CD14-positive monocyte (primary cell): ENCODE measurements at regions not wholly inside any gene's neighbourhood (a gene's known extent, or its start where the extent isn't known, plus 50 kb on each side); places are given as distances from the start of the nearest gene placed in this dataset.

Experiments used
- DNase-seq, 3 donors: peaks; one replicate each; pipeline ENCODE4 v3.0.0-alpha.2; 2011 to 2022
- H2AFZ ChIP-seq: 2 replicates; pipeline ENCODE4 v1.6.0; 2012; ENCODE audit warnings: mild to moderate bottlenecking, low read depth, low read length, inconsistent platforms; ENCODE audit not compliant: insufficient read depth, poor library complexity, severe bottlenecking
- H3K27ac ChIP-seq, 2 donors: 1 replicate in 1 of 2; 2 replicates in 1 of 2; pipeline ENCODE4 v1.5.1; 2012 to 2013; ENCODE audit warnings: low read length in 2 of 2, control low read depth in 1 of 2, inconsistent platforms in 1 of 2, low read depth in 1 of 2, mild to moderate bottlenecking in 1 of 2
- H3K27me3 ChIP-seq, 2 donors: one replicate each; pipeline versions ENCODE4 v1.6.0 to v1.6.1; 2011 to 2013; ENCODE audit warnings: low read length in 2 of 2; ENCODE audit not compliant: control insufficient read depth in 2 of 2, insufficient read depth in 2 of 2
- H3K36me3 ChIP-seq, 2 donors: replicated peaks in 1 of 2; 1 replicate in 1 of 2; 2 replicates in 1 of 2; pipeline versions ENCODE4 v1.5.1 to v1.6.1; 2012 to 2013; ENCODE audit warnings: low read length in 2 of 2, control low read depth in 1 of 2, inconsistent platforms in 1 of 2, mild to moderate bottlenecking in 1 of 2; ENCODE audit not compliant: insufficient read depth in 2 of 2, control insufficient read depth in 1 of 2
- H3K4me1 ChIP-seq, 2 donors: 1 replicate in 1 of 2; 2 replicates in 1 of 2; pipeline versions ENCODE4 v1.5.1 to v1.6.1; 2012 to 2013; ENCODE audit warnings: low read length in 2 of 2, control low read depth in 1 of 2, inconsistent platforms in 1 of 2, mild to moderate bottlenecking in 1 of 2, moderate library complexity in 1 of 2; ENCODE audit not compliant: insufficient read depth in 2 of 2, control insufficient read depth in 1 of 2
- H3K4me2 ChIP-seq: replicated peaks from 2 replicates; pipeline ENCODE3; 2012; ENCODE audit warnings: low read length, moderate library complexity, mild to moderate bottlenecking; ENCODE audit not compliant: poor library complexity, severe bottlenecking; ENCODE audit errors: extremely low read depth
- H3K4me3 ChIP-seq, 3 experiments: fragments of 200-600 bp in 1 of 3; sonication (generic) in 1 of 3; replicated peaks in 1 of 3; 1 replicate in 2 of 3; 2 replicates in 1 of 3; pipeline ENCODE4 v1.5.1; 2011 to 2013; ENCODE audit warnings: low read length in 3 of 3, mild to moderate bottlenecking in 3 of 3, control low read depth in 2 of 3, low read depth in 2 of 3, inconsistent platforms in 1 of 3, moderate library complexity in 1 of 3
- H3K79me2 ChIP-seq: 2 replicates; pipeline ENCODE4 v1.6.0; 2012; ENCODE audit warnings: mild to moderate bottlenecking, control low read depth, inconsistent platforms, low read length, moderate library complexity; ENCODE audit not compliant: insufficient read depth
- H3K9ac ChIP-seq: 2 replicates; pipeline ENCODE4 v1.6.0; 2017; ENCODE audit warnings: low read length, mild to moderate bottlenecking; ENCODE audit not compliant: insufficient read depth, poor library complexity, severe bottlenecking
- H3K9me3 ChIP-seq, 2 donors: replicated peaks in 1 of 2; 1 replicate in 1 of 2; 2 replicates in 1 of 2; pipeline versions ENCODE4 v1.5.1 to v1.6.1; 2012 to 2013; ENCODE audit warnings: low read length in 2 of 2, control low read depth in 1 of 2; ENCODE audit not compliant: control insufficient read depth in 1 of 2, insufficient read depth in 1 of 2
- H4K20me1 ChIP-seq: 2 replicates; pipeline ENCODE4 v1.6.0; 2012; ENCODE audit warnings: mild to moderate bottlenecking, low read length, control low read depth, moderate library complexity; ENCODE audit not compliant: insufficient read depth
- H3K27ac Mint-ChIP-seq, 7 donors: one replicate each; pipeline ENCODE4 v1.8.0; 2020; ENCODE audit warnings: mild to moderate bottlenecking in 7 of 7, mixed read lengths in 7 of 7, moderate library complexity in 6 of 7, inconsistent platforms in 2 of 7
- H3K27me3 Mint-ChIP-seq, 3 donors: one replicate each; pipeline ENCODE4 v1.8.0; 2021 to 2022; ENCODE audit warnings: low read depth in 3 of 3, mild to moderate bottlenecking in 3 of 3, mixed read lengths in 3 of 3, moderate library complexity in 3 of 3, inconsistent platforms in 1 of 3
- H3K36me3 Mint-ChIP-seq, 2 donors: one replicate each; pipeline ENCODE4 v1.8.0; 2020; ENCODE audit warnings: mixed read lengths in 2 of 2, inconsistent platforms in 1 of 2, mild to moderate bottlenecking in 1 of 2
- H3K4me1 Mint-ChIP-seq: one replicate; pipeline ENCODE4 v1.8.0; 2020; ENCODE audit warnings: mild to moderate bottlenecking, mixed read lengths
- H3K4me3 Mint-ChIP-seq, 2 donors: one replicate each; pipeline ENCODE4 v1.8.0; 2020; ENCODE audit warnings: mild to moderate bottlenecking in 2 of 2, mixed read lengths in 2 of 2, moderate library complexity in 1 of 2
- H3K9me3 Mint-ChIP-seq, 7 donors: one replicate each; pipeline ENCODE4 v1.8.0; 2020 to 2022; ENCODE audit warnings: mixed read lengths in 7 of 7, mild to moderate bottlenecking in 6 of 7, moderate library complexity in 6 of 7, inconsistent platforms in 2 of 7
- CTCF ChIP-seq: fragments of 200-600 bp; IDR thresholded peaks from one replicate; pipeline ENCODE4 v1.8.0; 2022; ENCODE audit warnings: antibody characterized with exemption, mild to moderate bottlenecking
- WGBS: methylation state at CpG from one replicate; pipeline ENCODE4 v1.1.5; 2013; ENCODE audit warnings: missing lambda C conversion rate; ENCODE audit not compliant: insufficient coverage; 5-methylcytosine and 5-hydroxymethylcytosine counted together
- intact Hi-C, 2 donors: fragments of 100-400 bp; cut with micrococcal nuclease; formaldehyde crosslinking; loops; one replicate each; pipeline versions ENCODE4 v1.15.0 to v1.15.1; 2023

GRCh38 chr21:38733972-38734546 lies 71.7 kb upstream of the ETS2 start:
- H3K27me3 Mint-ChIP-seq = peaks cover 0 to 4% (median 0%) of the 10 kb centered on the region in 3 donors
- Histone ChIP-seq H3K4me3 (peak overlapping the region; percentile 32 to 79 (median 47)), H3K4me2 (peak overlapping the region; percentile 92), H3K9ac (peak overlapping the region; percentile 48), H4K20me1 (no peaks in the 10 kb centered on the region), H3K27ac (peak overlapping the region; percentile 75 to 77), H3K27me3 (no peaks in the 10 kb centered on the region), H3K4me1 (peaks cover 14 to 19% of the 10 kb centered on the region in 2 donors), H3K36me3 (no peaks in the 10 kb centered on the region), H3K9me3 (no peaks in the 10 kb centered on the region), H2AFZ (peak overlapping the region; percentile 75), H3K79me2 (no peaks in the 10 kb centered on the region)
- no peaks in the 10 kb centered on the region for H3K36me3 Mint-ChIP-seq
- H3K4me3 Mint-ChIP-seq = peak overlapping the region; percentile 88 to 96
- peak overlapping the region; percentile 90 to 98 (median 96) for H3K27ac Mint-ChIP-seq
- DNase-seq = peak; percentile 71 to 83 (median 79)
- intact Hi-C loops = loop anchor here (2.0 to 10.0 kb wide), 4 partner anchors 68 to 405 kb away; no protein-coding TSS in a partner anchor
- under 1% methylated on average over 19 of the region's 30 CpGs for WGBS
- peaks cover 0 to 2% (median 0%) of the 10 kb centered on the region in 7 donors for H3K9me3 Mint-ChIP-seq
- peaks cover 21% of the 10 kb centered on the region for H3K4me1 Mint-ChIP-seq
- TF ChIP-seq CTCF = peak; percentile 95

GRCh38 chr21:38734646-38735365 lies 70.9 kb upstream of the ETS2 start:
- WGBS = no CpG with 5 or more reads among the region's 8 CpGs
- H3K9me3 ChIP-seq = no peaks in the 10 kb centered on the region
- intact Hi-C loops = loop anchor here (2.0 to 10.0 kb wide), 4 partner anchors 67 to 404 kb away; no protein-coding TSS in a partner anchor
- H3K27ac ChIP-seq = peak overlapping the region; percentile 75 to 77
- peaks cover 14 to 19% of the 10 kb centered on the region in 2 donors for H3K4me1 ChIP-seq
- peaks cover 0 to 2% (median 0%) of the 10 kb centered on the region in 7 donors for H3K9me3 Mint-ChIP-seq
- peaks cover 21% of the 10 kb centered on the region for H3K4me1 Mint-ChIP-seq
- H3K27me3 ChIP-seq = no peaks in the 10 kb centered on the region
- peak overlapping the region; percentile 90 to 98 (median 96) for H3K27ac Mint-ChIP-seq
- no peak for TF ChIP-seq CTCF
- no peaks in the 10 kb centered on the region for H3K79me2 ChIP-seq
- H3K4me3 ChIP-seq = peak overlapping the region; percentile 32 to 79 (median 47)
- DNase-seq = peak; percentile 9 to 28 (median 17)
- H3K36me3 Mint-ChIP-seq = no peaks in the 10 kb centered on the region
- H3K9ac ChIP-seq = peak overlapping the region; percentile 48
- H2AFZ ChIP-seq = peak overlapping the region; percentile 75
- H3K36me3 ChIP-seq = no peaks in the 10 kb centered on the region
- peaks cover 0 to 4% (median 0%) of the 10 kb centered on the region in 3 donors for H3K27me3 Mint-ChIP-seq
- H3K4me2 ChIP-seq = peak overlapping the region; percentile 92
- peak overlapping the region; percentile 88 to 96 for H3K4me3 Mint-ChIP-seq
- H4K20me1 ChIP-seq = no peaks in the 10 kb centered on the region
